ENCODE measurements at regions not wholly inside any gene's neighbourhood (a gene's known extent, or its start where the extent isn't known, plus 50 kb on each side); places are given as distances from the start of the nearest gene placed in this dataset.

- TF ChIP-seq CTCF (IDR thresholded peaks at IDR 0.05) (no peak), POLR2A (IDR thresholded peaks at IDR 0.05) (no peak)
Observed at GRCh38 chr10:118913825-118914224, 115.7 kb upstream of the NANOS1 start.

All from testis (tissue), 2 donors.